Breast epithelium (tissue), 3 donors: ENCODE measurements at regions not wholly inside any gene's neighbourhood (a gene's known extent, or its start where the extent isn't known, plus 50 kb on each side); places are given as distances from the start of the nearest gene placed in this dataset.

Experiments used
- POLR2AphosphoS5 ChIP-seq, 3 donors: sonication (generic); formaldehyde crosslinking; IDR thresholded peaks; one replicate each; pipeline ENCODE4 v1.6.1; 2017; ENCODE audit warnings: antibody characterized with exemption in 3 of 3
- TF ChIP-seq, protein P1 (sequence below), 3 donors: fragments of 450-650 bp; IDR thresholded peaks; one replicate each; pipeline ENCODE4 v1.5.1; 2016 to 2017; ENCODE audit warnings: antibody characterized with exemption in 3 of 3, mild to moderate bottlenecking in 3 of 3, moderate library complexity in 3 of 3

DNA sequence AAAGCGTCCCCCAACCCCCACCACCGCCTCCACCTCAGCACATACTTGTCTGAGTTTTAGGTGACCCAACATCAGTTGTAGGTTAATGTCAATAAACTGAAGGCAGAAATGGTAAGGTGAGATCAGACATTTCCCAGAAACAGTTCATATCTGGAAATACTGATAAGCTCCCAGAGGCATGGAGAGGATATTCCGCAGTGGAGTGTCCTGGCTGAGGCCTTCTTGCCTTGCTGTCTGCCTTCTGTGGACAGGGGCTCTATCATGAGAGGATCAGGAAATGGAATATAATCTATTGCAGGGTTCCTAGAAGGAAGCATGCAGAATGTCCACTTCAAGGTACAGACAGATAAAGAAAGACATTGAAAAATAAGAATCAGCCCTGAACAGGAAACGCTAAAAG is 473.3 kb upstream of the MKI67 start:
- TF ChIP-seq, protein P1, sequence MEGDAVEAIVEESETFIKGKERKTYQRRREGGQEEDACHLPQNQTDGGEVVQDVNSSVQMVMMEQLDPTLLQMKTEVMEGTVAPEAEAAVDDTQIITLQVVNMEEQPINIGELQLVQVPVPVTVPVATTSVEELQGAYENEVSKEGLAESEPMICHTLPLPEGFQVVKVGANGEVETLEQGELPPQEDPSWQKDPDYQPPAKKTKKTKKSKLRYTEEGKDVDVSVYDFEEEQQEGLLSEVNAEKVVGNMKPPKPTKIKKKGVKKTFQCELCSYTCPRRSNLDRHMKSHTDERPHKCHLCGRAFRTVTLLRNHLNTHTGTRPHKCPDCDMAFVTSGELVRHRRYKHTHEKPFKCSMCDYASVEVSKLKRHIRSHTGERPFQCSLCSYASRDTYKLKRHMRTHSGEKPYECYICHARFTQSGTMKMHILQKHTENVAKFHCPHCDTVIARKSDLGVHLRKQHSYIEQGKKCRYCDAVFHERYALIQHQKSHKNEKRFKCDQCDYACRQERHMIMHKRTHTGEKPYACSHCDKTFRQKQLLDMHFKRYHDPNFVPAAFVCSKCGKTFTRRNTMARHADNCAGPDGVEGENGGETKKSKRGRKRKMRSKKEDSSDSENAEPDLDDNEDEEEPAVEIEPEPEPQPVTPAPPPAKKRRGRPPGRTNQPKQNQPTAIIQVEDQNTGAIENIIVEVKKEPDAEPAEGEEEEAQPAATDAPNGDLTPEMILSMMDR (IDR thresholded peaks at IDR 0.05), result no peak
- no peak for TF ChIP-seq POLR2AphosphoS5 (IDR thresholded peaks at IDR 0.05)
